Lower leg skin (tissue), 3 donors: ENCODE measurements at regions not wholly inside any gene's neighbourhood (a gene's known extent, or its start where the extent isn't known, plus 50 kb on each side); places are given as distances from the start of the nearest gene placed in this dataset.

Experiments
- POLR2A ChIP-seq, 2 donors: fragments of 450-650 bp; IDR thresholded peaks; one replicate each; pipeline ENCODE4 v1.6.1; 2016 to 2017; ENCODE audit warnings: antibody characterized with exemption in 2 of 2, mild to moderate bottlenecking in 1 of 2, moderate library complexity in 1 of 2
- TF ChIP-seq, protein P1 (sequence below), 3 donors: fragments of 450-650 bp; IDR thresholded peaks; one replicate each; pipeline ENCODE4 v1.5.1; 2016; ENCODE audit warnings: antibody characterized with exemption in 3 of 3, mild to moderate bottlenecking in 3 of 3, moderate library complexity in 2 of 3

DNA sequence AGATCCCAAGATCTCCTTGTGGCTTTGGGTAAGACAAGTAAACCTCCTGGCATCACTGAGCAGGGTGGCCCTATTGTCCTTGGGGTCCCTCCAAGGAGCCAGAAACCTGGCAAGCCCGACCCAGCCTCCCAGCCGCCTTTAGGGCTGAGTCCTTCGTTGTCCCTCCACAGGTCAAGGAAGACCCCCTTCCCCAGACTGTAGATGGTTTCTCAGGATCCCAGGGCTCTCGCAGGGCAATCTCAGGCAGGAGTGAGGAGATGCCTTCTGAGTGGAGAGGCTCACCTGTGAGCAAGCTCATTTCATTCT lies 71.6 kb upstream of the CSF3R start:
- no peak for TF ChIP-seq POLR2A (IDR thresholded peaks at IDR 0.05)
- TF ChIP-seq, protein P1, sequence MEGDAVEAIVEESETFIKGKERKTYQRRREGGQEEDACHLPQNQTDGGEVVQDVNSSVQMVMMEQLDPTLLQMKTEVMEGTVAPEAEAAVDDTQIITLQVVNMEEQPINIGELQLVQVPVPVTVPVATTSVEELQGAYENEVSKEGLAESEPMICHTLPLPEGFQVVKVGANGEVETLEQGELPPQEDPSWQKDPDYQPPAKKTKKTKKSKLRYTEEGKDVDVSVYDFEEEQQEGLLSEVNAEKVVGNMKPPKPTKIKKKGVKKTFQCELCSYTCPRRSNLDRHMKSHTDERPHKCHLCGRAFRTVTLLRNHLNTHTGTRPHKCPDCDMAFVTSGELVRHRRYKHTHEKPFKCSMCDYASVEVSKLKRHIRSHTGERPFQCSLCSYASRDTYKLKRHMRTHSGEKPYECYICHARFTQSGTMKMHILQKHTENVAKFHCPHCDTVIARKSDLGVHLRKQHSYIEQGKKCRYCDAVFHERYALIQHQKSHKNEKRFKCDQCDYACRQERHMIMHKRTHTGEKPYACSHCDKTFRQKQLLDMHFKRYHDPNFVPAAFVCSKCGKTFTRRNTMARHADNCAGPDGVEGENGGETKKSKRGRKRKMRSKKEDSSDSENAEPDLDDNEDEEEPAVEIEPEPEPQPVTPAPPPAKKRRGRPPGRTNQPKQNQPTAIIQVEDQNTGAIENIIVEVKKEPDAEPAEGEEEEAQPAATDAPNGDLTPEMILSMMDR (IDR thresholded peaks at IDR 0.05) = no peak
